ENCODE measurements at regions not wholly inside any gene's neighbourhood (a gene's known extent, or its start where the extent isn't known, plus 50 kb on each side); places are given as distances from the start of the nearest gene placed in this dataset.

DNA sequence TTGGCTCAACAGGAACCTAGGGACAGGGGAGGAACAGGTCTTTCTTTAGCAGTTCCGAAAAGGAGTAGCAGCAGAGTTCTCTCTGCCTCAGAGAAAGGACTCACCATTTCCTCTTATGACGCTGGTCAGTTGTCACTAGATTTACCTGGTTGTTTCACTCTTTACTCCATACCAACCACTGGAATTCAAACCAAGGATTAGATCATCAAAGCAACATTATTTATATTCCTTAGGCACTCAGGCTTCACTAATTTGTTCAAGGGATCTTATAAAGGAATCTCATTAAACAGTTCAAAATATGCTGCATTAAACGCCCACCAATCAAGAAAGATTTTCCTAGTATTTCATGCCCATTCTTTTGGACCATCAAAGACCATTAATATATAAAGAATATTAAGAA, 1129.5 kb upstream of the MAP3K7 start:
- RAD21 ChIA-PET (ENCODE audit: unreplicated experiment), result no interaction called here
- no peaks in the 10 kb centered on the region for H3K4me1 ChIP-seq (ENCODE audit: control insufficient read depth, insufficient read depth, low read length)
- no peak overlapping the region for H3K9ac ChIP-seq (ENCODE audit: control insufficient read depth, insufficient read depth, low read length)
- no peak for FAIRE-seq
- no TSS peak for BruUV-seq (replicated peaks)
- no peaks in the 10 kb centered on the region for H4K20me1 ChIP-seq (ENCODE audit: control insufficient read depth, insufficient read depth)
- CTCF ChIA-PET, result no interaction called here
- POLR2A ChIA-PET, result interaction anchor here (0.6 kb wide), 1 partner anchor 231 kb away, joined by 4 read pairs; no protein-coding TSS in a partner anchor
- no peaks in the 10 kb centered on the region for H3K27me3 ChIP-seq (replicated peaks in 1 of 2; ENCODE audit: control insufficient read depth in 2 of 2, insufficient read depth in 2 of 2, low read length in 1 of 2)
- H3K27ac ChIP-seq (ENCODE audit: control insufficient read depth, insufficient read depth), result no peak overlapping the region
- H2AFZ ChIP-seq (ENCODE audit: control insufficient read depth, low read depth, low read length), result no peak overlapping the region
- intact Hi-C loops (cut with micrococcal nuclease; ENCODE audit: unreplicated experiment), result loop anchor here (5.0 kb wide), 1 partner anchor 144 kb away; no protein-coding TSS in a partner anchor
- no peaks in the 10 kb centered on the region for H3K79me2 ChIP-seq (ENCODE audit: control insufficient read depth, insufficient read depth, low read length)
- in situ Hi-C loops (cut with MboI), result no loop called here
- H3K4me2 ChIP-seq (ENCODE audit: control insufficient read depth, insufficient read depth), result no peak overlapping the region
- H3K4me3 ChIP-seq, result no peak overlapping the region
- H3K36me3 ChIP-seq (ENCODE audit: control insufficient read depth in 2 of 2, insufficient read depth in 2 of 2, low read length in 1 of 2), result no peaks in the 10 kb centered on the region
- 13% methylated on average over 3 of the region's 3 CpGs for WGBS (ENCODE audit: insufficient coverage, insufficient replicate concordance, low lambda C conversion rate, missing lambda C conversion rate)
- SMC1A ChIA-PET (ENCODE audit: uncharacterized antibody, unreplicated experiment), result no interaction called here
- DNase-seq (ENCODE audit: low read depth, low spot score), result no peak
- no peaks in the 10 kb centered on the region for H3K9me3 ChIP-seq (replicated peaks; ENCODE audit: control insufficient read depth, insufficient read depth, low read length)
- ATAC-seq, result no peak
- TF ChIP-seq, protein P1, sequence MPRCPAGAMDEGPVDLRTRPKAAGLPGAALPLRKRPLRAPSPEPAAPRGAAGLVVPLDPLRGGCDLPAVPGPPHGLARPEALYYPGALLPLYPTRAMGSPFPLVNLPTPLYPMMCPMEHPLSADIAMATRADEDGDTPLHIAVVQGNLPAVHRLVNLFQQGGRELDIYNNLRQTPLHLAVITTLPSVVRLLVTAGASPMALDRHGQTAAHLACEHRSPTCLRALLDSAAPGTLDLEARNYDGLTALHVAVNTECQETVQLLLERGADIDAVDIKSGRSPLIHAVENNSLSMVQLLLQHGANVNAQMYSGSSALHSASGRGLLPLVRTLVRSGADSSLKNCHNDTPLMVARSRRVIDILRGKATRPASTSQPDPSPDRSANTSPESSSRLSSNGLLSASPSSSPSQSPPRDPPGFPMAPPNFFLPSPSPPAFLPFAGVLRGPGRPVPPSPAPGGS (IDR thresholded peaks at IDR 0.05; ENCODE audit: borderline replicate concordance, insufficient read depth, low read depth, low read length, poor library complexity, severe bottlenecking), result no peak
- TF ChIP-seq SPI1 (IDR thresholded peaks at IDR 0.05; ENCODE audit: borderline replicate concordance, insufficient read depth, low read depth, low read length) (no peak), SUPT20H (IDR thresholded peaks at IDR 0.05; ENCODE audit: borderline replicate concordance, control insufficient read depth, low read depth, low read length) (no peak), GATAD2B (conservative IDR thresholded peaks at IDR 0.05; ENCODE audit: low read depth) (no peak), HDAC2 (IDR thresholded peaks at IDR 0.05) (no peak), ZNF207 (IDR thresholded peaks at IDR 0.05; ENCODE audit: borderline replicate concordance) (no peak), ZZZ3 (IDR thresholded peaks at IDR 0.05; ENCODE audit: control insufficient read depth, insufficient read length, low read depth) (no peak), POLR2A (IDR thresholded peaks at IDR 0.05; ENCODE audit: low read depth, low read length) (no peak), EED (IDR thresholded peaks at IDR 0.05; ENCODE audit: low read depth) (no peak), NR2C2 (IDR thresholded peaks at IDR 0.05; ENCODE audit: borderline replicate concordance, control insufficient read depth, insufficient read length, low read depth) (no peak)
- TF ChIP-seq, protein P2, sequence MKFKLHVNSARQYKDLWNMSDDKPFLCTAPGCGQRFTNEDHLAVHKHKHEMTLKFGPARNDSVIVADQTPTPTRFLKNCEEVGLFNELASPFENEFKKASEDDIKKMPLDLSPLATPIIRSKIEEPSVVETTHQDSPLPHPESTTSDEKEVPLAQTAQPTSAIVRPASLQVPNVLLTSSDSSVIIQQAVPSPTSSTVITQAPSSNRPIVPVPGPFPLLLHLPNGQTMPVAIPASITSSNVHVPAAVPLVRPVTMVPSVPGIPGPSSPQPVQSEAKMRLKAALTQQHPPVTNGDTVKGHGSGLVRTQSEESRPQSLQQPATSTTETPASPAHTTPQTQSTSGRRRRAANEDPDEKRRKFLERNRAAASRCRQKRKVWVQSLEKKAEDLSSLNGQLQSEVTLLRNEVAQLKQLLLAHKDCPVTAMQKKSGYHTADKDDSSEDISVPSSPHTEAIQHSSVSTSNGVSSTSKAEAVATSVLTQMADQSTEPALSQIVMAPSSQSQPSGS (IDR thresholded peaks at IDR 0.05; ENCODE audit: low read length), result no peak
- TF ChIP-seq, protein P3, sequence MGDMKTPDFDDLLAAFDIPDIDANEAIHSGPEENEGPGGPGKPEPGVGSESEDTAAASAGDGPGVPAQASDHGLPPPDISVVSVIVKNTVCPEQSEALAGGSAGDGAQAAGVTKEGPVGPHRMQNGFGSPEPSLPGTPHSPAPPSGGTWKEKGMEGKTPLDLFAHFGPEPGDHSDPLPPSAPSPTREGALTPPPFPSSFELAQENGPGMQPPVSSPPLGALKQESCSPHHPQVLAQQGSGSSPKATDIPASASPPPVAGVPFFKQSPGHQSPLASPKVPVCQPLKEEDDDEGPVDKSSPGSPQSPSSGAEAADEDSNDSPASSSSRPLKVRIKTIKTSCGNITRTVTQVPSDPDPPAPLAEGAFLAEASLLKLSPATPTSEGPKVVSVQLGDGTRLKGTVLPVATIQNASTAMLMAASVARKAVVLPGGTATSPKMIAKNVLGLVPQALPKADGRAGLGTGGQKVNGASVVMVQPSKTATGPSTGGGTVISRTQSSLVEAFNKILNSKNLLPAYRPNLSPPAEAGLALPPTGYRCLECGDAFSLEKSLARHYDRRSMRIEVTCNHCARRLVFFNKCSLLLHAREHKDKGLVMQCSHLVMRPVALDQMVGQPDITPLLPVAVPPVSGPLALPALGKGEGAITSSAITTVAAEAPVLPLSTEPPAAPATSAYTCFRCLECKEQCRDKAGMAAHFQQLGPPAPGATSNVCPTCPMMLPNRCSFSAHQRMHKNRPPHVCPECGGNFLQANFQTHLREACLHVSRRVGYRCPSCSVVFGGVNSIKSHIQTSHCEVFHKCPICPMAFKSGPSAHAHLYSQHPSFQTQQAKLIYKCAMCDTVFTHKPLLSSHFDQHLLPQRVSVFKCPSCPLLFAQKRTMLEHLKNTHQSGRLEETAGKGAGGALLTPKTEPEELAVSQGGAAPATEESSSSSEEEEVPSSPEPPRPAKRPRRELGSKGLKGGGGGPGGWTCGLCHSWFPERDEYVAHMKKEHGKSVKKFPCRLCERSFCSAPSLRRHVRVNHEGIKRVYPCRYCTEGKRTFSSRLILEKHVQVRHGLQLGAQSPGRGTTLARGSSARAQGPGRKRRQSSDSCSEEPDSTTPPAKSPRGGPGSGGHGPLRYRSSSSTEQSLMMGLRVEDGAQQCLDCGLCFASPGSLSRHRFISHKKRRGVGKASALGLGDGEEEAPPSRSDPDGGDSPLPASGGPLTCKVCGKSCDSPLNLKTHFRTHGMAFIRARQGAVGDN (IDR thresholded peaks at IDR 0.05), result no peak
- TF ChIP-seq, protein P4, sequence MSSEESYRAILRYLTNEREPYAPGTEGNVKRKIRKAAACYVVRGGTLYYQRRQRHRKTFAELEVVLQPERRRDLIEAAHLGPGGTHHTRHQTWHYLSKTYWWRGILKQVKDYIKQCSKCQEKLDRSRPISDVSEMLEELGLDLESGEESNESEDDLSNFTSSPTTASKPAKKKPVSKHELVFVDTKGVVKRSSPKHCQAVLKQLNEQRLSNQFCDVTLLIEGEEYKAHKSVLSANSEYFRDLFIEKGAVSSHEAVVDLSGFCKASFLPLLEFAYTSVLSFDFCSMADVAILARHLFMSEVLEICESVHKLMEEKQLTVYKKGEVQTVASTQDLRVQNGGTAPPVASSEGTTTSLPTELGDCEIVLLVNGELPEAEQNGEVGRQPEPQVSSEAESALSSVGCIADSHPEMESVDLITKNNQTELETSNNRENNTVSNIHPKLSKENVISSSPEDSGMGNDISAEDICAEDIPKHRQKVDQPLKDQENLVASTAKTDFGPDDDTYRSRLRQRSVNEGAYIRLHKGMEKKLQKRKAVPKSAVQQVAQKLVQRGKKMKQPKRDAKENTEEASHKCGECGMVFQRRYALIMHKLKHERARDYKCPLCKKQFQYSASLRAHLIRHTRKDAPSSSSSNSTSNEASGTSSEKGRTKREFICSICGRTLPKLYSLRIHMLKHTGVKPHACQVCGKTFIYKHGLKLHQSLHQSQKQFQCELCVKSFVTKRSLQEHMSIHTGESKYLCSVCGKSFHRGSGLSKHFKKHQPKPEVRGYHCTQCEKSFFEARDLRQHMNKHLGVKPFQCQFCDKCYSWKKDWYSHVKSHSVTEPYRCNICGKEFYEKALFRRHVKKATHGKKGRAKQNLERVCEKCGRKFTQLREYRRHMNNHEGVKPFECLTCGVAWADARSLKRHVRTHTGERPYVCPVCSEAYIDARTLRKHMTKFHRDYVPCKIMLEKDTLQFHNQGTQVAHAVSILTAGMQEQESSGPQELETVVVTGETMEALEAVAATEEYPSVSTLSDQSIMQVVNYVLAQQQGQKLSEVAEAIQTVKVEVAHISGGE (CRISPR knock-in tag; IDR thresholded peaks at IDR 0.05), result no peak
- TF ChIP-seq, protein P5, sequence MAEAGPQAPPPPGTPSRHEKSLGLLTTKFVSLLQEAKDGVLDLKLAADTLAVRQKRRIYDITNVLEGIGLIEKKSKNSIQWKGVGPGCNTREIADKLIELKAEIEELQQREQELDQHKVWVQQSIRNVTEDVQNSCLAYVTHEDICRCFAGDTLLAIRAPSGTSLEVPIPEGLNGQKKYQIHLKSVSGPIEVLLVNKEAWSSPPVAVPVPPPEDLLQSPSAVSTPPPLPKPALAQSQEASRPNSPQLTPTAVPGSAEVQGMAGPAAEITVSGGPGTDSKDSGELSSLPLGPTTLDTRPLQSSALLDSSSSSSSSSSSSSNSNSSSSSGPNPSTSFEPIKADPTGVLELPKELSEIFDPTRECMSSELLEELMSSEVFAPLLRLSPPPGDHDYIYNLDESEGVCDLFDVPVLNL (IDR thresholded peaks at IDR 0.05; ENCODE audit: low read depth, low read length), result no peak

Data from GM12878 (cell line).